ENCODE measurements at regions not wholly inside any gene's neighbourhood (a gene's known extent, or its start where the extent isn't known, plus 50 kb on each side); places are given as distances from the start of the nearest gene placed in this dataset.

GRCh38 chr20:6566821-6567220 is 200.7 kb upstream of the BMP2 start:
- H3K36me3 ChIP-seq (ENCODE audit: insufficient read depth, low read length) = no peaks in the 10 kb centered on the region
- TF ChIP-seq TAF1 (IDR thresholded peaks at IDR 0.05; ENCODE audit: low read depth) (no peak), EZH2 (IDR thresholded peaks at IDR 0.05; ENCODE audit: borderline replicate concordance, insufficient read depth, low read length, poor library complexity, severe bottlenecking) (no peak), SMC3 (conservative IDR thresholded peaks at IDR 0.05; ENCODE audit: poor library complexity) (no peak), CTCF (IDR thresholded peaks at IDR 0.05; ENCODE audit: poor library complexity, severe bottlenecking) (no peak), POLR2AphosphoS5 (IDR thresholded peaks at IDR 0.05) (no peak)
- H3K9me3 ChIP-seq (ENCODE audit: low read length) = no peaks in the 10 kb centered on the region

GRCh38 chr20:6562111-6562510 is 205.4 kb upstream of the BMP2 start:
- H3K9me3 ChIP-seq (ENCODE audit: low read length) = no peaks in the 10 kb centered on the region
- no peak overlapping the region for H3K4me2 ChIP-seq (ENCODE audit: low read length)
- H3K4me3 ChIP-seq (ENCODE audit: low read length) = no peak overlapping the region
- H2AFZ ChIP-seq (ENCODE audit: low read depth, low read length) = no peak overlapping the region
- no peak overlapping the region for H3K9ac ChIP-seq (ENCODE audit: low read length)
- H3K27me3 ChIP-seq (ENCODE audit: insufficient read depth, low read depth, low read length) = no peaks in the 10 kb centered on the region
- no peak overlapping the region for H3K27ac ChIP-seq (ENCODE audit: low read length)
- H3K9me2 ChIP-seq (ENCODE audit: insufficient read depth, low read length) = no peaks in the 10 kb centered on the region
- no peaks in the 10 kb centered on the region for H4K20me1 ChIP-seq (ENCODE audit: insufficient read depth)
- H3K36me3 ChIP-seq (ENCODE audit: insufficient read depth, low read length) = no peaks in the 10 kb centered on the region
- H3K79me2 ChIP-seq (replicated peaks; ENCODE audit: insufficient read depth, low read length) = no peaks in the 10 kb centered on the region
- no peak for TF ChIP-seq EZH2 (IDR thresholded peaks at IDR 0.05; ENCODE audit: borderline replicate concordance, insufficient read depth, low read length, poor library complexity, severe bottlenecking)
- TF ChIP-seq REST (IDR thresholded peaks at IDR 0.05; ENCODE audit: borderline replicate concordance) = no peak
- TF ChIP-seq SMC3 (conservative IDR thresholded peaks at IDR 0.05; ENCODE audit: poor library complexity) = no peak
- no peaks in the 10 kb centered on the region for H3F3A ChIP-seq (ENCODE audit: insufficient read depth, low read length, poor library complexity, severe bottlenecking)

More at GRCh38 chr20:6566821-6567220, 200.7 kb upstream of the BMP2 start:
- H3K27me3 ChIP-seq (ENCODE audit: insufficient read depth, low read depth, low read length) = no peaks in the 10 kb centered on the region
- no peak overlapping the region for H3K4me3 ChIP-seq (ENCODE audit: low read length)
- H3K9ac ChIP-seq (ENCODE audit: low read length) = no peak overlapping the region
- no peaks in the 10 kb centered on the region for H3K9me2 ChIP-seq (ENCODE audit: insufficient read depth, low read length)
- no peaks in the 10 kb centered on the region for H3K79me2 ChIP-seq (replicated peaks; ENCODE audit: insufficient read depth, low read length)
- no peak overlapping the region for H2AFZ ChIP-seq (ENCODE audit: low read depth, low read length)
- H3K4me2 ChIP-seq (ENCODE audit: low read length) = no peak overlapping the region
- H3F3A ChIP-seq (ENCODE audit: insufficient read depth, low read length, poor library complexity, severe bottlenecking) = no peaks in the 10 kb centered on the region
- H3K27ac ChIP-seq (ENCODE audit: low read length) = no peak overlapping the region
- no peaks in the 10 kb centered on the region for H4K20me1 ChIP-seq (ENCODE audit: insufficient read depth)

GRCh38 chr20:6560978-6561377 is 206.5 kb upstream of the BMP2 start:
- H3K4me2 ChIP-seq (ENCODE audit: low read length) = no peak overlapping the region
- H2AFZ ChIP-seq (ENCODE audit: low read depth, low read length) = no peak overlapping the region
- no peaks in the 10 kb centered on the region for H3K36me3 ChIP-seq (ENCODE audit: insufficient read depth, low read length)
- H3K27ac ChIP-seq (ENCODE audit: low read length) = no peak overlapping the region
- H3K9ac ChIP-seq (ENCODE audit: low read length) = no peak overlapping the region
- no peaks in the 10 kb centered on the region for H3K79me2 ChIP-seq (replicated peaks; ENCODE audit: insufficient read depth, low read length)
- H3F3A ChIP-seq (ENCODE audit: insufficient read depth, low read length, poor library complexity, severe bottlenecking) = no peaks in the 10 kb centered on the region
- H3K4me3 ChIP-seq (ENCODE audit: low read length) = no peak overlapping the region
- no peaks in the 10 kb centered on the region for H3K27me3 ChIP-seq (ENCODE audit: insufficient read depth, low read depth, low read length)
- H3K9me3 ChIP-seq (ENCODE audit: low read length) = no peaks in the 10 kb centered on the region
- no peak for TF ChIP-seq TAF1 (IDR thresholded peaks at IDR 0.05; ENCODE audit: low read depth)
- TF ChIP-seq SMC3 (conservative IDR thresholded peaks at IDR 0.05; ENCODE audit: poor library complexity) = no peak
- TF ChIP-seq CTCF (IDR thresholded peaks at IDR 0.05; ENCODE audit: poor library complexity, severe bottlenecking) = no peak
- TF ChIP-seq RAD21 (conservative IDR thresholded peaks at IDR 0.05) = no peak
- no peak for TF ChIP-seq POLR2AphosphoS5 (IDR thresholded peaks at IDR 0.05)
- no peak for TF ChIP-seq EP300 (conservative IDR thresholded peaks at IDR 0.05; ENCODE audit: poor library complexity, severe bottlenecking)
- no peak for TF ChIP-seq REST (IDR thresholded peaks at IDR 0.05; ENCODE audit: borderline replicate concordance)
- no peak for TF ChIP-seq MXI1 (conservative IDR thresholded peaks at IDR 0.05; ENCODE audit: poor library complexity, severe bottlenecking)
- TF ChIP-seq EZH2 (IDR thresholded peaks at IDR 0.05; ENCODE audit: borderline replicate concordance, insufficient read depth, low read length, poor library complexity, severe bottlenecking) = no peak
- no peaks in the 10 kb centered on the region for H4K20me1 ChIP-seq (ENCODE audit: insufficient read depth)
- H3K9me2 ChIP-seq (ENCODE audit: insufficient read depth, low read length) = no peaks in the 10 kb centered on the region
